GM12878 (cell line): ENCODE measurements at regions not wholly inside any gene's neighbourhood (a gene's known extent, or its start where the extent isn't known, plus 50 kb on each side); places are given as distances from the start of the nearest gene placed in this dataset.

ENCODE experiments used
- ATAC-seq: fragments of 200-7000 bp; cut with Tn5 transposase; 3 replicates; pipeline ENCODE4 v1.9.1; 2020; ENCODE audit warnings: mild to moderate bottlenecking, moderate library complexity
- BruUV-seq: library from RNA; stranded (reverse); fragments of 400-500 nt; replicated peaks from 2 replicates; lab custom pipeline; 2021; lab: Mats Ljungman, UMichigan
- CTCF ChIA-PET: fragments of 300-600 bp; sonication (Branson Sonifier 250); formaldehyde crosslinking; extraction: SDS; loops from one replicate; lab custom pipeline; 2021; ENCODE audit warnings: inconsistent platforms; lab: Yijun Ruan, JAX
- POLR2A ChIA-PET: fragments of 350-600 bp; formaldehyde crosslinking; extraction: SDS; loops from one replicate; lab custom pipeline; 2021; ENCODE audit warnings: inconsistent platforms; lab: Charles Lee
- RAD21 ChIA-PET: fragments of 300-600 bp; sonication (Branson Sonifier 250); formaldehyde crosslinking; loops from one replicate; lab custom pipeline; 2023; ENCODE audit warnings: antibody characterized with exemption; ENCODE audit not compliant: unreplicated experiment; lab: Charles Lee
- SMC1A ChIA-PET: fragments of 300-600 bp; sonication (Branson Sonifier 250); formaldehyde crosslinking; loops from one replicate; lab custom pipeline; 2023; ENCODE audit not compliant: unreplicated experiment, uncharacterized antibody; lab: Charles Lee
- DNase-seq: peaks from one replicate; pipeline ENCODE4 v3.0.0-alpha.2; 2011; ENCODE audit warnings: low read depth, low spot score
- FAIRE-seq: peaks from 3 replicates; lab custom pipeline; 2011; peaks lifted over from hg19 to GRCh38; lab: Jason Lieb, UNC
- H2AFZ ChIP-seq: 2 replicates; pipeline ENCODE4 v1.6.0; 2011; ENCODE audit warnings: low read depth, low read length, control low read depth; ENCODE audit not compliant: control insufficient read depth
- H3K27ac ChIP-seq: 2 replicates; pipeline ENCODE4 v1.5.1; 2011; ENCODE audit warnings: control low read depth; ENCODE audit not compliant: control insufficient read depth, insufficient read depth
- H3K27me3 ChIP-seq, 2 experiments: replicated peaks in 1 of 2; 2 replicates each; pipeline versions ENCODE4 v1.6.0 to v1.6.1; 2011; ENCODE audit warnings: low read length in 1 of 2; ENCODE audit not compliant: control insufficient read depth in 2 of 2, insufficient read depth in 2 of 2
- H3K36me3 ChIP-seq, 2 experiments: 2 replicates each; pipeline ENCODE4 v1.5.1; 2011; ENCODE audit warnings: low read length in 1 of 2; ENCODE audit not compliant: control insufficient read depth in 2 of 2, insufficient read depth in 2 of 2
- H3K4me1 ChIP-seq: 2 replicates; pipeline ENCODE4 v1.6.1; 2011; ENCODE audit warnings: mild to moderate bottlenecking, low read length, moderate library complexity, mixed read lengths; ENCODE audit not compliant: control insufficient read depth, insufficient read depth
- H3K4me2 ChIP-seq: 2 replicates; pipeline ENCODE4 v1.6.0; 2011; ENCODE audit warnings: control low read depth; ENCODE audit not compliant: control insufficient read depth, insufficient read depth
- H3K4me3 ChIP-seq: fragments of 200-600 bp; sonication (generic); 2 replicates; pipeline ENCODE4 v1.5.1; 2016
- H3K79me2 ChIP-seq: 2 replicates; pipeline ENCODE4 v1.6.0; 2011; ENCODE audit warnings: low read length; ENCODE audit not compliant: control insufficient read depth, insufficient read depth
- H3K9ac ChIP-seq: 2 replicates; pipeline ENCODE4 v1.8.0; 2011; ENCODE audit warnings: low read length, control low read depth, mixed read lengths; ENCODE audit not compliant: control insufficient read depth, insufficient read depth
- H3K9me3 ChIP-seq: replicated peaks from 3 replicates; pipeline ENCODE4 v1.5.1; 2011; ENCODE audit warnings: mild to moderate bottlenecking, low read length; ENCODE audit not compliant: control insufficient read depth, insufficient read depth
- H4K20me1 ChIP-seq: 2 replicates; pipeline ENCODE4 v1.6.0; 2011; ENCODE audit not compliant: control insufficient read depth, insufficient read depth
- ATF7 ChIP-seq: fragments of 450-650 bp; IDR thresholded peaks from 2 replicates; pipeline ENCODE4 v1.6.1; 2016; ENCODE audit warnings: low read depth, mild to moderate bottlenecking
- CEBPB ChIP-seq, 2 experiments: fragments of 150-350 bp in 1 of 2; IDR thresholded peaks; 2 replicates each; pipeline ENCODE4 v1.6.1; 2012 to 2014; ENCODE audit warnings: low read depth in 2 of 2, low read length in 2 of 2, borderline replicate concordance in 1 of 2, inconsistent platforms in 1 of 2
- ESRRA ChIP-seq: IDR thresholded peaks from 2 replicates; pipeline ENCODE4 v1.6.1; 2012; ENCODE audit warnings: mild to moderate bottlenecking, low read length, improper control_type of control experiment
- ETV6 ChIP-seq, 2 experiments: fragments of 450-650 bp in 1 of 2; IDR thresholded peaks in 1 of 2; conservative IDR thresholded peaks in 1 of 2; 2 replicates each; pipeline ENCODE4 v1.6.1; 2014; ENCODE audit warnings: antibody characterized with exemption in 1 of 2, borderline replicate concordance in 1 of 2, low read depth in 1 of 2, mild to moderate bottlenecking in 1 of 2, moderate library complexity in 1 of 2
- HDAC2 ChIP-seq: fragments of 200-600 bp; sonication (generic); IDR thresholded peaks from 2 replicates; pipeline ENCODE4 v1.6.1; 2017
- IRF4 ChIP-seq: IDR thresholded peaks from 2 replicates; pipeline ENCODE4 v1.6.1; 2011; ENCODE audit warnings: low read depth, low read length
- NFYB ChIP-seq: IDR thresholded peaks from 2 replicates; pipeline ENCODE4 v1.6.1; 2011; ENCODE audit warnings: low read depth, mild to moderate bottlenecking, low read length, improper control_type of control experiment, moderate library complexity; ENCODE audit not compliant: insufficient read depth
- NR2C1 ChIP-seq: fragments of 450-650 bp; IDR thresholded peaks from 2 replicates; pipeline ENCODE4 v1.6.1; 2017; ENCODE audit warnings: antibody characterized with exemption, mild to moderate bottlenecking, moderate library complexity
- ZNF217 ChIP-seq: fragments of 450-650 bp; IDR thresholded peaks from 2 replicates; pipeline ENCODE4 v1.6.1; 2017; ENCODE audit warnings: antibody characterized with exemption, mild to moderate bottlenecking
- ZNF24 ChIP-seq: fragments of 450-650 bp; IDR thresholded peaks from 2 replicates; pipeline ENCODE4 v1.6.1; 2017; ENCODE audit warnings: antibody characterized with exemption, mild to moderate bottlenecking
- ZNF622 ChIP-seq: fragments of 450-650 bp; IDR thresholded peaks from 2 replicates; pipeline ENCODE4 v1.6.1; 2017; ENCODE audit warnings: mild to moderate bottlenecking, inconsistent platforms
- WGBS: methylation state at CpG from one replicate; pipeline ENCODE4 v1.1.6; 2016; ENCODE audit warnings: low lambda C conversion rate; ENCODE audit not compliant: insufficient replicate concordance, insufficient coverage; ENCODE audit errors: missing lambda C conversion rate; 5-methylcytosine and 5-hydroxymethylcytosine counted together
- in situ Hi-C: fragments of 300-500 bp; cut with MboI; formaldehyde crosslinking; loops from 9 replicates; pipeline ENCODE4 v1.14.3; 2018; ENCODE audit warnings: mixed read lengths
- intact Hi-C: fragments of 100-400 bp; cut with micrococcal nuclease; formaldehyde crosslinking; loops from one replicate; pipeline ENCODE4 v1.14.2; 2022; ENCODE audit not compliant: unreplicated experiment
- TF ChIP-seq, protein P1 (sequence below): fragments of 450-650 bp; IDR thresholded peaks from 2 replicates; pipeline ENCODE4 v1.6.1; 2017; ENCODE audit warnings: borderline replicate concordance
- TF ChIP-seq, protein P2 (sequence below): IDR thresholded peaks from 2 replicates; pipeline ENCODE4 v1.6.1; 2012; ENCODE audit warnings: low read depth, low read length, improper control_type of control experiment
- TF ChIP-seq, protein P3 (sequence below): IDR thresholded peaks from 2 replicates; pipeline ENCODE4 v1.6.1; 2011; ENCODE audit warnings: borderline replicate concordance, low read depth, mild to moderate bottlenecking, moderate library complexity, low read length; ENCODE audit not compliant: insufficient read depth, poor library complexity, severe bottlenecking
- TF ChIP-seq, protein P4 (sequence below): IDR thresholded peaks from 2 replicates; pipeline ENCODE4 v1.6.1; 2011; ENCODE audit warnings: low read depth, mild to moderate bottlenecking, low read length, moderate library complexity, borderline replicate concordance; ENCODE audit errors: extremely low read depth
- TF ChIP-seq, protein P5 (sequence below): fragments of 450-650 bp; IDR thresholded peaks from 2 replicates; pipeline ENCODE4 v1.6.1; 2017; ENCODE audit warnings: antibody characterized with exemption, mild to moderate bottlenecking, moderate library complexity

DNA sequence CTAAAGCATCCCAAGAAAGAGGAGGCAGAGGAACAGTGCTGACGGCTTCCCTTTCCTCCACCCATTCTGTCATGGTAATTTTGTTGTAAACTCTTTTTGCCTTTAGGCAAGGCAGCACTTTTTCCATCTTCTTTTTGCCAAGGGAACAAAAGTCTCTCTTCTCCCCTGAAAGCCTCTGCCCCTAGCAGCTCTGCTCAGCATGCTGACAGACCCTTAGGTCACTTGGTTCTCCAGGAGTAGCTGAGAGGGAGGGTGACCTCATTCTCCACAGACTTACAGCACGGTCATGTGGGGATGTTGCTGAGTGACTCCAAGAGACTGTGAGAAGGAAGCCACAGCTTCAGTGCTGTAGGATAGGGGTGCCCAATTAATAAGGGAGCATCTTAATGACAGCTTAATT lies 81.1 kb upstream of the RALGAPA2 start:
- Histone ChIP-seq H3K79me2 (no peaks in the 10 kb centered on the region), H4K20me1 (no peaks in the 10 kb centered on the region), H3K9me3 (no peaks in the 10 kb centered on the region), H2AFZ (no peak overlapping the region), H3K36me3 (no peaks in the 10 kb centered on the region), H3K27me3 (no peaks in the 10 kb centered on the region), H3K4me2 (no peak overlapping the region), H3K9ac (no peak overlapping the region), H3K4me1 (no peaks in the 10 kb centered on the region), H3K27ac (no peak overlapping the region), H3K4me3 (no peak overlapping the region)
- no peak for TF ChIP-seq CEBPB (IDR thresholded peaks at IDR 0.05; ENCODE audit: borderline replicate concordance in 1 of 2, low read depth in 2 of 2, low read length in 2 of 2)
- TF ChIP-seq ZNF217: no peak
- TF ChIP-seq, protein P1, sequence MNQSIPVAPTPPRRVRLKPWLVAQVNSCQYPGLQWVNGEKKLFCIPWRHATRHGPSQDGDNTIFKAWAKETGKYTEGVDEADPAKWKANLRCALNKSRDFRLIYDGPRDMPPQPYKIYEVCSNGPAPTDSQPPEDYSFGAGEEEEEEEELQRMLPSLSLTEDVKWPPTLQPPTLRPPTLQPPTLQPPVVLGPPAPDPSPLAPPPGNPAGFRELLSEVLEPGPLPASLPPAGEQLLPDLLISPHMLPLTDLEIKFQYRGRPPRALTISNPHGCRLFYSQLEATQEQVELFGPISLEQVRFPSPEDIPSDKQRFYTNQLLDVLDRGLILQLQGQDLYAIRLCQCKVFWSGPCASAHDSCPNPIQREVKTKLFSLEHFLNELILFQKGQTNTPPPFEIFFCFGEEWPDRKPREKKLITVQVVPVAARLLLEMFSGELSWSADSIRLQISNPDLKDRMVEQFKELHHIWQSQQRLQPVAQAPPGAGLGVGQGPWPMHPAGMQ: no peak
- TF ChIP-seq ZNF24: no peak
- TF ChIP-seq ESRRA: no peak
- no peak for TF ChIP-seq NFYB
- no peak for TF ChIP-seq ETV6 (conservative IDR thresholded peaks at IDR 0.05 in 1 of 2, IDR thresholded peaks at IDR 0.05 in 1 of 2; ENCODE audit: borderline replicate concordance in 1 of 2, low read depth in 1 of 2)
- no peak for TF ChIP-seq HDAC2
- TF ChIP-seq IRF4: no peak
- no peak for TF ChIP-seq ZNF622
- TF ChIP-seq, protein P2, sequence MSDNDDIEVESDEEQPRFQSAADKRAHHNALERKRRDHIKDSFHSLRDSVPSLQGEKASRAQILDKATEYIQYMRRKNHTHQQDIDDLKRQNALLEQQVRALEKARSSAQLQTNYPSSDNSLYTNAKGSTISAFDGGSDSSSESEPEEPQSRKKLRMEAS: no peak
- TF ChIP-seq ATF7: no peak
- TF ChIP-seq NR2C1: no peak
- TF ChIP-seq, protein P3, sequence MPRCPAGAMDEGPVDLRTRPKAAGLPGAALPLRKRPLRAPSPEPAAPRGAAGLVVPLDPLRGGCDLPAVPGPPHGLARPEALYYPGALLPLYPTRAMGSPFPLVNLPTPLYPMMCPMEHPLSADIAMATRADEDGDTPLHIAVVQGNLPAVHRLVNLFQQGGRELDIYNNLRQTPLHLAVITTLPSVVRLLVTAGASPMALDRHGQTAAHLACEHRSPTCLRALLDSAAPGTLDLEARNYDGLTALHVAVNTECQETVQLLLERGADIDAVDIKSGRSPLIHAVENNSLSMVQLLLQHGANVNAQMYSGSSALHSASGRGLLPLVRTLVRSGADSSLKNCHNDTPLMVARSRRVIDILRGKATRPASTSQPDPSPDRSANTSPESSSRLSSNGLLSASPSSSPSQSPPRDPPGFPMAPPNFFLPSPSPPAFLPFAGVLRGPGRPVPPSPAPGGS: no peak
- TF ChIP-seq, protein P4, sequence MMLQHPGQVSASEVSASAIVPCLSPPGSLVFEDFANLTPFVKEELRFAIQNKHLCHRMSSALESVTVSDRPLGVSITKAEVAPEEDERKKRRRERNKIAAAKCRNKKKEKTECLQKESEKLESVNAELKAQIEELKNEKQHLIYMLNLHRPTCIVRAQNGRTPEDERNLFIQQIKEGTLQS: no peak
- TF ChIP-seq, protein P5, sequence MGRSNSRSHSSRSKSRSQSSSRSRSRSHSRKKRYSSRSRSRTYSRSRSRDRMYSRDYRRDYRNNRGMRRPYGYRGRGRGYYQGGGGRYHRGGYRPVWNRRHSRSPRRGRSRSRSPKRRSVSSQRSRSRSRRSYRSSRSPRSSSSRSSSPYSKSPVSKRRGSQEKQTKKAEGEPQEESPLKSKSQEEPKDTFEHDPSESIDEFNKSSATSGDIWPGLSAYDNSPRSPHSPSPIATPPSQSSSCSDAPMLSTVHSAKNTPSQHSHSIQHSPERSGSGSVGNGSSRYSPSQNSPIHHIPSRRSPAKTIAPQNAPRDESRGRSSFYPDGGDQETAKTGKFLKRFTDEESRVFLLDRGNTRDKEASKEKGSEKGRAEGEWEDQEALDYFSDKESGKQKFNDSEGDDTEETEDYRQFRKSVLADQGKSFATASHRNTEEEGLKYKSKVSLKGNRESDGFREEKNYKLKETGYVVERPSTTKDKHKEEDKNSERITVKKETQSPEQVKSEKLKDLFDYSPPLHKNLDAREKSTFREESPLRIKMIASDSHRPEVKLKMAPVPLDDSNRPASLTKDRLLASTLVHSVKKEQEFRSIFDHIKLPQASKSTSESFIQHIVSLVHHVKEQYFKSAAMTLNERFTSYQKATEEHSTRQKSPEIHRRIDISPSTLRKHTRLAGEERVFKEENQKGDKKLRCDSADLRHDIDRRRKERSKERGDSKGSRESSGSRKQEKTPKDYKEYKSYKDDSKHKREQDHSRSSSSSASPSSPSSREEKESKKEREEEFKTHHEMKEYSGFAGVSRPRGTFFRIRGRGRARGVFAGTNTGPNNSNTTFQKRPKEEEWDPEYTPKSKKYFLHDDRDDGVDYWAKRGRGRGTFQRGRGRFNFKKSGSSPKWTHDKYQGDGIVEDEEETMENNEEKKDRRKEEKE: no peak
- ChIA-PET POLR2A (interaction anchor here (0.6 kb wide), 1 partner anchor 17 kb away, joined by 4 read pairs; no protein-coding TSS in a partner anchor), SMC1A (no interaction called here), CTCF (no interaction called here), RAD21 (no interaction called here)
- FAIRE-seq (no peak), DNase-seq (no peak), ATAC-seq (no peak)
- no TSS peak for BruUV-seq
- WGBS: 0% methylated on average over 2 of the region's 2 CpGs
- intact Hi-C loops (no loop called here), in situ Hi-C loops (no loop called here)
